Activated CD8-positive, alpha-beta memory T cell treated with anti-CD3 and anti-CD28 coated beads, Interleukin-2, amount 10 ng/mL, durations not matched to agents 7 days and 5 days (primary cell): ENCODE measurements at regions not wholly inside any gene's neighbourhood (a gene's known extent, or its start where the extent isn't known, plus 50 kb on each side); places are given as distances from the start of the nearest gene placed in this dataset.
"Not testable (repeated sequence)": the region's sequence is repeated elsewhere in the genome, so short reads cannot be mapped to it uniquely, and the experiment has no call there.

Source experiments
- ATAC-seq: fragments of 150-1000 bp; cut with Tn5 transposase; one replicate; pipeline ENCODE4 v1.10.0; 2021; ENCODE audit warnings: moderate library complexity
- CTCF ChIA-PET: fragments of 350-600 bp; sonication (Branson Sonifier 250); formaldehyde crosslinking; loops from one replicate; lab custom pipeline; 2021; ENCODE audit warnings: antibody characterized with exemption; lab: Charles Lee
- DNase-seq: peaks from one replicate; pipeline ENCODE4 v3.0.0-alpha.2; 2020
- H3K27ac Mint-ChIP-seq: one replicate; pipeline ENCODE4 v1.8.0; 2021; ENCODE audit warnings: mild to moderate bottlenecking, mixed read lengths
- H3K27me3 Mint-ChIP-seq: one replicate; pipeline ENCODE4 v1.8.0; 2021; ENCODE audit warnings: mixed read lengths
- H3K36me3 Mint-ChIP-seq: one replicate; pipeline ENCODE4 v1.8.0; 2021; ENCODE audit warnings: mild to moderate bottlenecking, mixed read lengths
- H3K4me1 Mint-ChIP-seq: one replicate; pipeline ENCODE4 v1.8.0; 2021; ENCODE audit warnings: mixed read lengths
- H3K4me3 Mint-ChIP-seq: one replicate; pipeline ENCODE4 v1.8.0; 2021; ENCODE audit warnings: mild to moderate bottlenecking, moderate library complexity, mixed read lengths
- H3K9me3 Mint-ChIP-seq: one replicate; pipeline ENCODE4 v1.8.0; 2022; ENCODE audit warnings: low read depth, mixed read lengths

DNA sequence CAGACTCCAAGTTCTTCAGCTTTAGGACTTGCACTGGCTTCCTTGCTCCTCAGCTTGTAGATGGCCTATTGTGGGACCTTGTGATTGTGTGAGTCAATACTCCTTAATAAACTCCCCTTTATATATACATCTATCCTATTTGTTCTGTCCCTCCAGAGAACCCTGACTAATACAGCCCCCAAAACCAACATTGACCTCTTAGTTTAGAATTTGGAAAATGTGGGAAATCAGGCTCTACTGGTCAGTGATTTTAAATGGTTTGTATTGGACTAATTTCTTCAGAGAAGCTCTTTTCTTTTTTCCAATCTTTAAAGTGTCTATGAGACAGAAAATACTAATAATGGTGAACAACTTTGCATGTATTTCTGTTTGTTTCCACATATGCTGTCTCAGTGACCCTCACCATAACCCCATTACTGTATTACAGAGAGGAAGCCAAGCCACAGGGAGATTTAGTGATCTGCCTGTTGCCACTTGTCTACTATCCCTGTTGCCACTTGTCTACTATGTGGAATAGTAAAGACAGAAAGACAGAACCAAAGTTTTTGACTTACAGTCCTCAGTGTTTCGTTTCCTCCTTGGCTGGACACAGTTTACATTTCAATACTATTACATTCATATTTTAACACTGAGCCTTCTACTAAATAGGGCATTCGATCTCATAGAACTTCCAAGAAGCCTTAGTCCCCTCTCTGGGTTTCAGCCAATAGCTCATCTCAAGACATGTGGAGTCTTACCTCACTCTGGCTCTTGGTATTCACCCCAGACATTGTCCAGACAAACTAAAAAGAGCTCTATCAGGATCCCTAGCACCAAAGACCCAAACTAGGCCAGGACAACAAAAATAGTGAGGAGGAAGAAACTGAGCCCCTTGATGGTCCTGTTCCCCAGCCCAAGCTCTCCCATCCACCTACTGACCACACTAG, 121.0 kb downstream of the AKR1D1 start:
- no peaks in the 10 kb centered on the region for H3K4me1 Mint-ChIP-seq
- H3K27me3 Mint-ChIP-seq = peaks cover 4% of the 10 kb centered on the region
- DNase-seq (no peak), ATAC-seq (no peak)
- no peak overlapping the region for H3K27ac Mint-ChIP-seq
- no peaks in the 10 kb centered on the region for H3K9me3 Mint-ChIP-seq
- no peaks in the 10 kb centered on the region for H3K36me3 Mint-ChIP-seq
- CTCF ChIA-PET = no interaction called here
- no peak overlapping the region for H3K4me3 Mint-ChIP-seq

- no peak for DNase-seq
- no peaks in the 10 kb centered on the region for H3K9me3 Mint-ChIP-seq
- H3K36me3 Mint-ChIP-seq = no peaks in the 10 kb centered on the region
- ATAC-seq = no peak
- H3K4me3 Mint-ChIP-seq = no peak overlapping the region
- no peak overlapping the region for H3K27ac Mint-ChIP-seq
- no peaks in the 10 kb centered on the region for H3K4me1 Mint-ChIP-seq
- CTCF ChIA-PET = no interaction called here
- peaks cover 2% of the 10 kb centered on the region for H3K27me3 Mint-ChIP-seq
These were observed 128.2 kb downstream of the AKR1D1 start for GRCh38 chr7:138204285-138204981.

- ATAC-seq = no peak
- H3K27me3 Mint-ChIP-seq = peaks cover 2% of the 10 kb centered on the region
- H3K27ac Mint-ChIP-seq = no peak overlapping the region
- no peaks in the 10 kb centered on the region for H3K36me3 Mint-ChIP-seq
- no peaks in the 10 kb centered on the region for H3K4me1 Mint-ChIP-seq
- CTCF ChIA-PET = no interaction called here
- H3K9me3 Mint-ChIP-seq = no peaks in the 10 kb centered on the region
- DNase-seq = no peak
- H3K4me3 Mint-ChIP-seq = no peak overlapping the region
These were observed 128.7 kb downstream of the AKR1D1 start for GRCh38 chr7:138204982-138205298.

DNA sequence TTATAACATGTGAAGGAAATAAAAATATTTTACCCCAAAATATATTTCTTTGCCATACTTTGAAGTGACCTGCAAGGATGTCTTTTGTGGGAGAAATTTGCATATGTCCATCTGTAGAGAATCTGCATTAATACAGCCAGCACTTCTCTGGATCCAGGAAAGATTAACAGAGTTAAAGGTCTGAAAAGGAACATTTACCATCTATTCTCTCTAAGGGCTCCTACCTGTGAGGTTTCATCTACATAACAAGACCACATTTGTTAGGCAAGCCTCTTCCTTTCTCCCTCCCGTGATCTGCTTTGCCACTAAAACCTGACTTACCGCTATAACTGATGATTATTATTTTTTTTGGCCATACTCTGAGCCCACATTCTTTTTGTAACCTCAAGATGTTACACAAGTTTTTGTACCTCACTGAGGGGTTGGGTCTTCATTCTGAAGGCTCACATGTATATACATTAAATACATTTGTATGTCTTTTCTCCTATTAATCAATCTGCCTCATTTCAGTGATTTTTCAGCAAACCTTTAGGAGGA, 129.4 kb downstream of the AKR1D1 start:
- ATAC-seq = no peak
- H3K27me3 Mint-ChIP-seq = peaks cover 2% of the 10 kb centered on the region
- DNase-seq = no peak
- H3K27ac Mint-ChIP-seq = no peak overlapping the region
- no peaks in the 10 kb centered on the region for H3K36me3 Mint-ChIP-seq
- H3K4me1 Mint-ChIP-seq = no peaks in the 10 kb centered on the region
- CTCF ChIA-PET = no interaction called here
- no peak overlapping the region for H3K4me3 Mint-ChIP-seq
- no peaks in the 10 kb centered on the region for H3K9me3 Mint-ChIP-seq

GRCh38 chr7:138207555-138207971, 131.3 kb downstream of the AKR1D1 start:
- DNase-seq = no peak
- no peak for ATAC-seq
- Mint-ChIP-seq H3K27me3 (peaks cover 5% of the 10 kb centered on the region), H3K4me3 (no peak overlapping the region), H3K36me3 (no peaks in the 10 kb centered on the region), H3K4me1 (no peaks in the 10 kb centered on the region), H3K9me3 (no peaks in the 10 kb centered on the region), H3K27ac (no peak overlapping the region)
- CTCF ChIA-PET = no interaction called here

DNA sequence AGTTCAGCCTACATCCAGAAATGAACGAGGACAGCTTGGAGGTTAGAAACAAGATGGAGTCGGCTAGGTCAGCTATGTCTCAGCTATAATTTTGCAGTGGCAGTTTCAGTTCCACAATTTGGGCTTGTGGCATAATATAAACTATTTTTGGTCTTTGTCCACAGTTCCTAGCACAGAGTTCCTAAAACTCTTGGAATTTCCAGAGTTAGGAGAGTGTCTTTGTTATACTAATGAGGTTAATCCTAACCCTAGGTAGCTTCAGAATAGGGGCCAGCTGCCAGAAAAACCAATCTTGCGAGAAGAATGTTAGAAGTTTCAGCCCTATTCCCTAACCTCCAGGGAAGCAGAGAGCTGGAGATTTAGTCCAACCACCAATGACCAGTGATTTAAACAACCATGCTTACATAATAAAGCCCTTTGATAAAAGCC, 131.9 kb downstream of the AKR1D1 start:
- CTCF ChIA-PET = no interaction called here
- Mint-ChIP-seq H3K4me3 (no peak overlapping the region), H3K36me3 (no peaks in the 10 kb centered on the region), H3K4me1 (no peaks in the 10 kb centered on the region), H3K9me3 (no peaks in the 10 kb centered on the region), H3K27ac (no peak overlapping the region), H3K27me3 (peaks cover 5% of the 10 kb centered on the region)
- ATAC-seq (no peak), DNase-seq (no peak)

DNA sequence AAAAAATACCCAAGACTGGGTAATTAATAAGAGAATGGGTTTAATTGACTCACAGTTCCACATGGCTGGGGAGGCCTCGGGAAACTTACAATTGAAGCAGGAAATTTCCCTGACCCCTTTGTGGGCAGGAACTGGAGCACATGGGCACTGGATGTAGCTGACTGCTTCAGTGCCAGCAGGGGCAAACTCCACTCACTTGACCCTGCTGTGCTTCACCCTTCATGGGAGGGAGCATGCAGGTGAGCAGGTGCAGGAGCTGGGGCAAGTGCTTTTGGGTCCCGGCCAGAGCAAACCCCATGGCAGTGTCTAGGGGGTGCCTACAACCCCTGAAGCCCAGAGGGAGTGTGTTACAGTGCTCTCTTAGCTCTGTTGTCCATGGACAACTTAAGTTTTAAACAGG, 132.6 kb downstream of the AKR1D1 start:
- no peak for ATAC-seq
- no peak for DNase-seq
- Mint-ChIP-seq H3K36me3 (no peaks in the 10 kb centered on the region), H3K9me3 (no peaks in the 10 kb centered on the region), H3K4me3 (no peak overlapping the region), H3K27me3 (peaks cover 5% of the 10 kb centered on the region), H3K4me1 (no peaks in the 10 kb centered on the region), H3K27ac (no peak overlapping the region)
- CTCF ChIA-PET = no interaction called here

- no peak for ATAC-seq
- H3K4me1 Mint-ChIP-seq = no peaks in the 10 kb centered on the region
- H3K27me3 Mint-ChIP-seq = peaks cover 3% of the 10 kb centered on the region
- DNase-seq = no peak
- H3K27ac Mint-ChIP-seq = no peak overlapping the region
- H3K36me3 Mint-ChIP-seq = no peaks in the 10 kb centered on the region
- no peaks in the 10 kb centered on the region for H3K9me3 Mint-ChIP-seq
- CTCF ChIA-PET = no interaction called here
- no peak overlapping the region for H3K4me3 Mint-ChIP-seq
These were observed 136.1 kb downstream of the AKR1D1 start for GRCh38 chr7:138212314-138212713.

DNA sequence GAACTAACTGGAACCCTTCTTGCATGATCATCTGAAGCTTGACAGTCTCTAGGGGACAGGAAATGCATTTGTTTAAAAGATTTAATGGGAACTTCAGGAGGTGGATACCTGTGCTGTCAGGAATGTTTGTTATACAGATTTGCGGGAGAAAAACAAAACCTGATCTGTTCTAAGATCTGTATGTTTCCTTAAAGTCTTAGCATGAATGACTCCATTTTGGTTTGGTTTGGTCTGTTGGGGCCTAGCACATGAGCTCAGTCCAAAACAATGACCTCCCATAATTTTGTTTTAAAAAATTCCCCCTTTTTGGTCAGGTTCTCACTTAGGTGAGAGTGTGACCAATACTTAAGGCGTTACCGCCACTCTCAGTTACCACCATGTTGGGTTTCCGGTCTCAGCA, 138.7 kb downstream of the AKR1D1 start:
- Mint-ChIP-seq H3K4me1 (no peaks in the 10 kb centered on the region), H3K9me3 (peaks cover 3% of the 10 kb centered on the region), H3K27me3 (peaks cover 4% of the 10 kb centered on the region), H3K27ac (no peak overlapping the region), H3K36me3 (peaks cover 2% of the 10 kb centered on the region), H3K4me3 (no peak overlapping the region)
- DNase-seq (no peak), ATAC-seq (no peak)
- CTCF ChIA-PET = no interaction called here

GRCh38 chr7:138220321-138220720, 144.1 kb downstream of the AKR1D1 start:
- H3K4me1 Mint-ChIP-seq, H3K27ac Mint-ChIP-seq, DNase-seq, CTCF ChIA-PET, H3K36me3 Mint-ChIP-seq, ATAC-seq, H3K4me3 Mint-ChIP-seq, H3K27me3 Mint-ChIP-seq, H3K9me3 Mint-ChIP-seq: not testable (repeated sequence)

- H3K27ac Mint-ChIP-seq, ATAC-seq, CTCF ChIA-PET, H3K27me3 Mint-ChIP-seq, H3K4me3 Mint-ChIP-seq, H3K4me1 Mint-ChIP-seq, DNase-seq, H3K9me3 Mint-ChIP-seq, H3K36me3 Mint-ChIP-seq: not testable (repeated sequence)
These were observed 145.1 kb downstream of the AKR1D1 start for GRCh38 chr7:138221388-138221787.

DNA sequence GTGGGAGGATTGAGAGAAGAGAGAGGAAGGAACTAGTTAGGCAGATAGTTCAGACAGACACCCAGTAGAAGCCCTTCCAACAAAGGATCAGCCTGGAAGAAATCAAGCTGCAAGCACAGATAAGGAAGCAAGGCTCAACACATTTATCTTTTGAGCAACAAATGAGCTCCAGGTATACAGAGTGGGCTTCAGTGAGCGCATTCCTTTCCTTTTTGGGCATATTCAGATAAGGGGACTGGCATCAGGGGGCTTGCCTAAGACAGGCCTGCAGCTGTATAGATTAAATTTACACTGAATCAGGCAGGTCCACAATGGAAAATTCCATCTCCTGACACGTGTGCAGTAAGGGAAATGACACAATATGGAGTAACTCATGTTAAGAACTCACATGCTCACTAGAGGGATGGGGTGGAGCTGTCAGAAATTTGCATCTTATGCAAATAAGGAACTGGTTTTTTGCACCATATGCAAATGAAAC, 147.2 kb downstream of the AKR1D1 start:
- ATAC-seq = no peak
- no peak overlapping the region for H3K27ac Mint-ChIP-seq
- CTCF ChIA-PET = no interaction called here
- no peak overlapping the region for H3K4me3 Mint-ChIP-seq
- no peaks in the 10 kb centered on the region for H3K4me1 Mint-ChIP-seq
- H3K36me3 Mint-ChIP-seq = peaks cover 2% of the 10 kb centered on the region
- peaks cover 5% of the 10 kb centered on the region for H3K27me3 Mint-ChIP-seq
- DNase-seq = no peak
- H3K9me3 Mint-ChIP-seq = peaks cover 3% of the 10 kb centered on the region

DNA sequence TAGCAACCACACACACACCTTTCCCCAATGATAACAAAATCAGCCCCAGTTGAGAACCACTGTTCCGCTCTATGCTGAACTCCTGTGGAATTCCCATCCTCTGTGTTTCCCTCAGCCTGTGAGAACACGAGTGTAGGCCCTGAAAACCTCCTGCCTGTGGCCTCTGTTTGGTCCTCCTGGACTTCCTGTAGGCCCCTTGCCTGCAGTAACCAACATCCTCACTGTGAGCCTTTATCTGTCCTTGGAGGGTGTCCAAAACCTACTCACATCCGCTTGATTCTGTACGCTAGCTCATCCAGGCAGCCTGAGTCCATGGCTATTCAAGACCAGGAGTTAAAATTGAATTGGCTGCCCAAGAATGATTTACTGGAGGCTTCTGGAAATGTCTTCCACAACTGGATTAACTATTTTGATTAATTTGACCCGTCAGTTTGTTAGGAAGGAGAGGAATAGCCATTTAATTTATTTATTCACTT, 149.8 kb downstream of the AKR1D1 start:
- no peak for ATAC-seq
- no peaks in the 10 kb centered on the region for H3K36me3 Mint-ChIP-seq
- no peaks in the 10 kb centered on the region for H3K9me3 Mint-ChIP-seq

More for the DNA sequence above, 149.8 kb downstream of the AKR1D1 start:
- CTCF ChIA-PET = no interaction called here
- Mint-ChIP-seq H3K4me1 (no peaks in the 10 kb centered on the region), H3K27me3 (peaks cover 3% of the 10 kb centered on the region), H3K27ac (no peak overlapping the region), H3K4me3 (no peak overlapping the region)
- DNase-seq = no peak
